Astrocyte of the spinal cord (primary cell): ENCODE measurements at regions not wholly inside any gene's neighbourhood (a gene's known extent, or its start where the extent isn't known, plus 50 kb on each side); places are given as distances from the start of the nearest gene placed in this dataset.
A peak's percentile ranks its signal among the peaks of the same experiment; 100 is the strongest.

Experiments used
- DNase-seq: peaks from one replicate; pipeline ENCODE4 v3.0.0; 2011; ENCODE audit warnings: low read depth, low spot score
- H3K4me3 ChIP-seq: 2 replicates; pipeline ENCODE4 v1.5.1; 2011; ENCODE audit warnings: low read depth, mild to moderate bottlenecking, low read length, moderate library complexity
- in situ Hi-C: cut with HindIII; loops from 2 replicates; pipeline ENCODE4 v1.10.0; 2017; ENCODE audit warnings: low sequenced_read_pairs
- TF ChIP-seq, protein P1 (sequence below): IDR thresholded peaks from 2 replicates; pipeline ENCODE4 v1.5.1; 2012; ENCODE audit warnings: low read depth, mild to moderate bottlenecking, low read length, inconsistent platforms

DNA sequence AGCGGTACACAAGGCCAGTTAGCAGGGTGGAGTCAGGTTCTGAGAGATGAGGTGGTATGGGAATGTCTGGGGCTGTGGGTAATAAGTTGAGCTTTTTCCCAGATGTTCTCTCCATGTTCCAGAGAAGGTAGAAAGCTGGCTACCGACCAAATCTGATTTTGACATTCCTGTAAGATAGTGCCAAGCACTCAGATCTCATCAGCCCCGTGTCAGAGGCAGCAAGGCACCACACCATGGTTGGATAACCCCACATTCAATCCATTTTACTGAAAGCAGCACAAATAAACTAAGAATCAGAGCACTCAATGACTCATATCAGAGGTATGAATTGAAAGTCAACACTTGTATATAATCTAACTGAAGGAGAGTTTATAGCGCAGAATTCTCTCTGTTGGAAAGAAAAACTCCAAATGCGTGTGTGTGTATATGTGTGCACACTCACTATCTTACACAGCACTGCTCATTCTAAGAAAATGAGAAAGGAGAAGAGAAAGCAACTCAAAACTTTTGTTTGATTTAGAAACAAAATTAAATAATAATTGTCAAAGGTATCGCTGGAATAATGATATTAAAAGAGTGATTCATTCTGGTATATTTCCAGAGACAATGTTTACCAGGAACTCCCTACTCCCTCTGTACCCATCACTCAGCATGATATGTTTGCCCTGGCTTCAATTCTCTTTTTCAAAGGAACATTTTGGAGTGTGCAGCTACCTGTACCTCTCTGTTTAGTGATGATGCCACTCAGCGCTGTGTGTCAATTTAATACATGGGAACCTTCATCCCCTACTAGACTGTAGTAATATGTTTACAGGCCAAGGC is 375.1 kb upstream of the ID2 start:
- H3K4me3 ChIP-seq: no peak overlapping the region
- in situ Hi-C loops: no loop called here
- TF ChIP-seq, protein P1, sequence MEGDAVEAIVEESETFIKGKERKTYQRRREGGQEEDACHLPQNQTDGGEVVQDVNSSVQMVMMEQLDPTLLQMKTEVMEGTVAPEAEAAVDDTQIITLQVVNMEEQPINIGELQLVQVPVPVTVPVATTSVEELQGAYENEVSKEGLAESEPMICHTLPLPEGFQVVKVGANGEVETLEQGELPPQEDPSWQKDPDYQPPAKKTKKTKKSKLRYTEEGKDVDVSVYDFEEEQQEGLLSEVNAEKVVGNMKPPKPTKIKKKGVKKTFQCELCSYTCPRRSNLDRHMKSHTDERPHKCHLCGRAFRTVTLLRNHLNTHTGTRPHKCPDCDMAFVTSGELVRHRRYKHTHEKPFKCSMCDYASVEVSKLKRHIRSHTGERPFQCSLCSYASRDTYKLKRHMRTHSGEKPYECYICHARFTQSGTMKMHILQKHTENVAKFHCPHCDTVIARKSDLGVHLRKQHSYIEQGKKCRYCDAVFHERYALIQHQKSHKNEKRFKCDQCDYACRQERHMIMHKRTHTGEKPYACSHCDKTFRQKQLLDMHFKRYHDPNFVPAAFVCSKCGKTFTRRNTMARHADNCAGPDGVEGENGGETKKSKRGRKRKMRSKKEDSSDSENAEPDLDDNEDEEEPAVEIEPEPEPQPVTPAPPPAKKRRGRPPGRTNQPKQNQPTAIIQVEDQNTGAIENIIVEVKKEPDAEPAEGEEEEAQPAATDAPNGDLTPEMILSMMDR: no peak
- peak; percentile 67 for DNase-seq

DNA sequence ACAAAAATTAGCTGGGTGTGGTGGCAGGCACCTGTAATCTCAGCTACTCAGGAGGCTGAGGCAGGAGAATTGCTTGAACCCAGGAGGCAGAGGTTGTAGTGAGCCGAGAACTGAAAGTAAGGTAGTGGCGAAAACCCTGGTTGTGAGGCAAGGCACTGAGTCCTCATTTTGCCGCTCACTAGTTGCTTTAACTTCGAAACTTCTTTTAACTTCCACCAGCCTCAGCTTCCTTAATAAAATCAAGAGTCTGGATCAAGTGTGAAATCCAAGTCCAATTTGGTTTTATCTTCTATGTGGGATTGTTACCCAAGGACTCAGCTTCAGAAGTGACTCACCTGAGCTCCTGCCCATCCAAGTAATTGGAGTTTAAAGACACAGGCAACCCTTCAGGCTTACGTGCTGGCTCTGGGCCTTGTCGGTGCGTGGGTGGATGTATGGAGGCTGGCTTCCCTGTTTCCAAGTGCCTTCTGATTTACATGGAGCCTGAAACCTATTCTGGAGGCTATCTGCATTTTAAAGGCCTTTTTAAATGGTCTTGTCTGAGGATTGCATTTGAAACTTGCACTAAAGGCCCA is 374.2 kb upstream of the ID2 start:
- DNase-seq: peak; percentile 1
- in situ Hi-C loops: no loop called here
- no peak overlapping the region for H3K4me3 ChIP-seq
- TF ChIP-seq, protein P1: no peak

DNA sequence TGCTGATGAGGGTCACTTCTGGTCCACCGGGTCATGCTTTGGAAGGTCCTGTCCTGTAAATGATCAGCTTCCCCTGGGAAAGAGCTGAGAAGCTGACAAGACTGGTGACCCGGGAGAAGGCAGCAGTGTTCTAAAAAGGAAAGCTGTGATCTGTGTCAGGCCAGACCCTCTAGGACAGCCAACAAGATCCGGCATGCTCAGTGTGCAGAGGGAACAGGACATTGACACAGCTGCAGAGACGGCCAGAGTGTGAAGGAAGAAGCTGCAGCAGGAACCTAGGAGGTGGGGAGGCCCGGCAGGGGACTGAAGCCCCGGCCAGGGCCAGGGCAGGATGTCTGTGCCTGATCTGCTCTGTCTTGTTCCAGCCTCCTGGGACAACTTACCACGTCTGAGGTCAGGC is 372.7 kb upstream of the ID2 start:
- no peak overlapping the region for H3K4me3 ChIP-seq
- no peak for DNase-seq
- in situ Hi-C loops: no loop called here
- TF ChIP-seq, protein P1: no peak

DNA sequence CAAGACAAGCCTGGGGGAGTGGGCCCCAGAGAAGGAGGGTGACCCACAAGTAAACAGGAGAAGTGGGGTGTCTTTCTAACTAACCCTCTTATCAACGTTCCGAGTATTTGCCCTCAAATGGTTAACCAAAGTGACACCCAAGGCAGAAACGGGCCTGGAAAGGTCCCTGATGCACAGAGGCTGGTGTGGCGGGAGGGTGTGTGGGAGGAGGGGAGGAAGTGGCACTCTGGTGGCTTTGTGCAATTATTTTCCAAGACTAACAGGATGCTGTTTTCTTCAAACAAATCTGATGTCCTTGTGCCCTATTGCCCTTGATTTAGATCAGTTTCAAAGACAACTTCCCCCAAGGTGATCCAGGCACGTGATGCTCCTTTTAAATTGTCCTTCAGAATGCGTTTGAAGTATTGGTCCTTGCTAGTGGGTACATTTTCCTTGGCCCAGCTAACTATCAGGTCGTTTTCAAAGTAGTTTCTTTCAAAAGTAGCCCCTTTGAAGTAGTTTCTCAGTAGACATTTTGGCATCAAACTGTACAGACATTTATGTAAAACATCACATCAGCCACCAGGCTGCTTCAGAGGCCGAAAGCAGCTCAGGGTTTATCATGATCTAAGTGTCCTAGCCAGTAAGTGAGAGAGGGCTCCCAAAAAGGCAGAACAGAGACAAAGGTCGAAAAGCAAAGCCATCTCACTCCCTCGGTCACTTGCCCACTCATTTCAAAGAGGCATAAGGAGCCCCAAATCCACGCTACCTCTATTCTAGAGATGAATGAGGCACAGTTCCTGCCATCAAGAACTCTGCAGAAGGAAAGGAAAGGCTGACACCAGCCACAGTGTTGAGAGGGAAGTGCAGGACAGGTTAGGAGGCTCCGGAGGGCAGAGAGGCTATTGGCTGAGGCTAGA is 371.1 kb upstream of the ID2 start:
- in situ Hi-C loops: no loop called here
- DNase-seq: no peak
- TF ChIP-seq, protein P1: no peak
- no peak overlapping the region for H3K4me3 ChIP-seq

DNA sequence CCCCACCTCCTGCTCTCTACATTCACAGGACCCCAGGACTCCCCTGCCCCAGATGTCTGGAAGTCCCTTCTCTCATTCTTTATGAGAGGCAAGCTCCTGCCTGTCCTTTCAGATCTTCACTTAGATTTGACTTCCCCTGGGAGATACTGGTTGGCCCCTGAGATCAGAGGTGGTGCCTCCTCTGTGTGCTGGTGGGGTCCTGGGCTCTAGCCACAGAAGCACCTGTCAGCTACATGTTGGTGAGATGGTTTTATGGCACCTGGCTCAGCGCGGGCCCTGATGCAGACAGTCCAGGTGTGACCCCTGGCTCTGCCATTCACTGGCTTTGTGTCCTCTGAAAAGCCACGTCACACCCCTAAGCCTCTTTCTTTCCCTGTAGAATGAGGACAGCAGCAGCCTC is 369.6 kb upstream of the ID2 start:
- TF ChIP-seq, protein P1: no peak
- H3K4me3 ChIP-seq: no peak overlapping the region
- no peak for DNase-seq
- in situ Hi-C loops: no loop called here

DNA sequence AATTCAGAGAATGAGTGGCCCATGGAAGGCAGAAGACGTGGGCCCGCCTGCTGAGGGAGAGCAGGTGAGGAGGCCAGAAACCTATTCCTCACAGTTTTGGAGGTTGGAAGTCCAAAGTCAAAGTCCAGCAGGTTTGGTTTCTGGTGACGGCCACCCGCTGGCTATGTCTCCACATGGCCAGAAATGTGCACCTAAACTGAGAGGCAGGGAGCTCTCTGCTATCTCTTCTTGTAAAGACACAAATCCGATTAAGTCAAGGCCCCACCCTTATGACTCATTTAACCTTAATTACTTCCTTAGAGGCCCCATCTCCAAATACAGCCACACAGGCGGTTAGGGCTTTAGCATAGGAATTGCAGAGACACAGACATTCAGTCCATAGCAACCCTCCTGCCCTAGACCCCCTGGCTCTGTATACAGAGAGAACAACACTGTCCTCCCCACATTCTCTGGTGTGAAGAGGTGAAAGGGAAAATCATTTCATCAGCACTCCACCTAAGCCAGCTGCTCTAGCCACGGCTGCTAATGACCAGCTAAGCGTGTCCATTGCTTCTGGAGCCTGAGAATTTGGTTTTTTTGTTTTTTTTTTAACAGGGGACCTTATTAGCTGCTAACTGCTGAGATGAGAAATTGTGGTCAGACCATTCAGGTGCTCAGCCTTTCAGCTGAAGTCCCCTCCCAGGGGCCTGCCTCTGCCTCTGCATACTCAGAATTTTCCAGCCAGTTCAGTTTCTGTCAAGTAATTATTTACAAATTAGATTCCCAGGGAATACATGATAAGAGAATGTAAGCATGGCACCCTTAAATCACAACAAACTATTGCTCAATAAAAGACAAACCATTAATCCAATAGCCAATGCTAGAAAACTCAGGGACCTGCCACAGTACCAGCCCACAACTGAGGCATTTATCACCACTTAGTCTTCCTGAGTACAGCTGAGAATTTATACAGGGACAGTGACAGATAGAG is 368.7 kb upstream of the ID2 start:
- DNase-seq: peak; percentile 8
- in situ Hi-C loops: no loop called here
- H3K4me3 ChIP-seq: no peak overlapping the region
- TF ChIP-seq, protein P1: no peak
